Panc1 (cell line): ENCODE measurements at regions not wholly inside any gene's neighbourhood (a gene's known extent, or its start where the extent isn't known, plus 50 kb on each side); places are given as distances from the start of the nearest gene placed in this dataset.

ENCODE experiments used
- CTCF ChIP-seq: fragments of 450-650 bp; IDR thresholded peaks from 2 replicates; pipeline ENCODE4 v1.5.1; 2017; ENCODE audit warnings: mild to moderate bottlenecking
- POLR2AphosphoS5 ChIP-seq: IDR thresholded peaks from 2 replicates; pipeline ENCODE4 v1.6.1; 2012; ENCODE audit warnings: mild to moderate bottlenecking, low read depth, low read length, moderate library complexity
- REST ChIP-seq, 2 experiments: IDR thresholded peaks; 2 replicates each; pipeline ENCODE4 v1.6.1; 2011 to 2012; ENCODE audit warnings: low read depth in 2 of 2, control low read depth in 1 of 2, low read length in 1 of 2, mild to moderate bottlenecking in 1 of 2, moderate library complexity in 1 of 2; ENCODE audit not compliant: insufficient read depth in 1 of 2
- SIN3A ChIP-seq: IDR thresholded peaks from 2 replicates; pipeline ENCODE4 v1.6.1; 2012; ENCODE audit warnings: low read depth, mild to moderate bottlenecking, low read length, moderate library complexity, borderline replicate concordance; ENCODE audit not compliant: insufficient read depth
- TCF7L2 ChIP-seq: IDR thresholded peaks from 2 replicates; pipeline ENCODE4 v1.6.1; 2011; ENCODE audit warnings: mild to moderate bottlenecking, low read depth, low read length, inconsistent platforms

- TF ChIP-seq CTCF (no peak), POLR2AphosphoS5 (no peak), SIN3A (no peak), TCF7L2 (no peak), REST (IDR thresholded peaks at IDR 0.05; ENCODE audit: insufficient read depth in 1 of 2, low read depth in 2 of 2, low read length in 1 of 2) (no peak)
These were observed 556.5 kb upstream of the SEMA6A start for GRCh38 chr5:117131048-117131679.
